ENCODE measurements at regions not wholly inside any gene's neighbourhood (a gene's known extent, or its start where the extent isn't known, plus 50 kb on each side); places are given as distances from the start of the nearest gene placed in this dataset.

- TF ChIP-seq CTCF (IDR thresholded peaks at IDR 0.05; ENCODE audit: low read depth, low read length), result no peak
- no peak for DNase-seq (ENCODE audit: low read depth, low spot score)
- H3K4me3 ChIP-seq (ENCODE audit: low read depth, low read length), result no peak overlapping the region
- in situ Hi-C loops (cut with HindIII; ENCODE audit: low sequenced_read_pairs), result no loop called here
Observed at GRCh38 chr10:124238367-124238766, 145.0 kb upstream of the CHST15 start.

GRCh38 chr10:124237282-124237961 lies 144.0 kb upstream of the CHST15 start:
- in situ Hi-C loops (cut with HindIII; ENCODE audit: low sequenced_read_pairs), result no loop called here

GRCh38 chr10:124236816-124237215 lies 143.4 kb upstream of the CHST15 start:
- DNase-seq (ENCODE audit: low read depth, low spot score), result no peak
- in situ Hi-C loops (cut with HindIII; ENCODE audit: low sequenced_read_pairs), result no loop called here
- H3K4me3 ChIP-seq (ENCODE audit: low read depth, low read length), result no peak overlapping the region
- TF ChIP-seq CTCF (IDR thresholded peaks at IDR 0.05; ENCODE audit: low read depth, low read length), result no peak

More at GRCh38 chr10:124237282-124237961, 144.0 kb upstream of the CHST15 start:
- H3K4me3 ChIP-seq (ENCODE audit: low read depth, low read length), result no peak overlapping the region
- DNase-seq (ENCODE audit: low read depth, low spot score), result no peak
- no peak for TF ChIP-seq CTCF (IDR thresholded peaks at IDR 0.05; ENCODE audit: low read depth, low read length)

GRCh38 chr10:124236136-124236535 lies 142.7 kb upstream of the CHST15 start:
- no peak for TF ChIP-seq CTCF (IDR thresholded peaks at IDR 0.05; ENCODE audit: low read depth, low read length)
- no peak overlapping the region for H3K4me3 ChIP-seq (ENCODE audit: low read depth, low read length)
- no peak for DNase-seq (ENCODE audit: low read depth, low spot score)
- in situ Hi-C loops (cut with HindIII; ENCODE audit: low sequenced_read_pairs), result no loop called here

- no peak overlapping the region for H3K4me3 ChIP-seq (ENCODE audit: low read depth, low read length)
- in situ Hi-C loops (cut with HindIII; ENCODE audit: low sequenced_read_pairs), result no loop called here
- no peak for DNase-seq (ENCODE audit: low read depth, low spot score)
- TF ChIP-seq CTCF (IDR thresholded peaks at IDR 0.05; ENCODE audit: low read depth, low read length), result no peak
Observed at GRCh38 chr10:124235232-124235631, 141.8 kb upstream of the CHST15 start.

GRCh38 chr10:124233546-124234138 lies 140.2 kb upstream of the CHST15 start:
- DNase-seq (ENCODE audit: low read depth, low spot score), result no peak
- no peak for TF ChIP-seq CTCF (IDR thresholded peaks at IDR 0.05; ENCODE audit: low read depth, low read length)
- in situ Hi-C loops (cut with HindIII; ENCODE audit: low sequenced_read_pairs), result no loop called here
- no peak overlapping the region for H3K4me3 ChIP-seq (ENCODE audit: low read depth, low read length)

Measured in astrocyte of the spinal cord (primary cell).